Mucosa of stomach (tissue), 1 donor: ENCODE measurements at regions not wholly inside any gene's neighbourhood (a gene's known extent, or its start where the extent isn't known, plus 50 kb on each side); places are given as distances from the start of the nearest gene placed in this dataset.

Source experiments
- H3K27me3 ChIP-seq: one replicate; pipeline ENCODE4 v1.7.0; 2013; ENCODE audit warnings: mild to moderate bottlenecking, low read length; ENCODE audit not compliant: control insufficient read depth, insufficient read depth
- H3K36me3 ChIP-seq: one replicate; pipeline ENCODE4 v1.7.0; 2013; ENCODE audit warnings: low read length; ENCODE audit not compliant: control insufficient read depth, insufficient read depth
- H3K4me1 ChIP-seq: one replicate; pipeline ENCODE4 v1.7.0; 2013; ENCODE audit warnings: mild to moderate bottlenecking, low read length; ENCODE audit not compliant: control insufficient read depth, insufficient read depth
- H3K4me3 ChIP-seq: one replicate; pipeline ENCODE4 v1.7.0; 2013; ENCODE audit warnings: low read length
- H3K9ac ChIP-seq: one replicate; pipeline ENCODE4 v1.7.0; 2013; ENCODE audit warnings: mild to moderate bottlenecking, low read length, moderate library complexity
- H3K9me3 ChIP-seq: one replicate; pipeline ENCODE4 v1.7.0; 2013; ENCODE audit warnings: mild to moderate bottlenecking, low read length, moderate library complexity; ENCODE audit not compliant: control insufficient read depth
- donor health status: Pancreatic carcinoma.

- Histone ChIP-seq H3K4me1 (peaks cover 4% of the 10 kb centered on the region), H3K9ac (no peak overlapping the region), H3K36me3 (no peaks in the 10 kb centered on the region), H3K4me3 (no peak overlapping the region), H3K27me3 (no peaks in the 10 kb centered on the region), H3K9me3 (no peaks in the 10 kb centered on the region)
Measured at GRCh38 chr3:43203022-43203421, 83.3 kb upstream of the SNRK start.

DNA sequence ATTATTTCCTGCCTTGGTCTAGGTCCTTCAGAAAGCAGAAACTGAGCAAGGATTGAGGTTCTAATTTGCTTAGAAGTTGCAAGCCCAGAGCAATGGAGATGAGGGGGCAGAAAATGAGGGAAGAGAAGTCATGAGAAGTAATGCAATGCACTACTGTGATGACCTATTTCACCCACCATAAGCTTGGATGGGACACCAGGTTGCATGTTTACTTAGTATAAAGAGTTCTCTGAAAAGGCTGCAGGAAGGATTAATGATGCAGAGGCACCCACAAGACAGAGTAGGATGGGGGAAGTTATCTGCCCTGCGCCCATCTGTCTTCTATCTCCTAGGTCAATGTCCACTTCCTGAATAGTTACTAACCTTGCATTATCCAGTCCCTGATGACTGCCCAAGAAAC is 84.8 kb upstream of the SNRK start:
- peaks cover 4% of the 10 kb centered on the region for H3K4me1 ChIP-seq
- no peaks in the 10 kb centered on the region for H3K36me3 ChIP-seq
- H3K9me3 ChIP-seq = no peaks in the 10 kb centered on the region
- H3K9ac ChIP-seq = no peak overlapping the region
- no peaks in the 10 kb centered on the region for H3K27me3 ChIP-seq
- no peak overlapping the region for H3K4me3 ChIP-seq

GRCh38 chr3:43199645-43200306 is 86.6 kb upstream of the SNRK start:
- Histone ChIP-seq H3K4me1 (peaks cover 7% of the 10 kb centered on the region), H3K4me3 (no peak overlapping the region), H3K9ac (no peak overlapping the region), H3K36me3 (no peaks in the 10 kb centered on the region), H3K9me3 (no peaks in the 10 kb centered on the region), H3K27me3 (no peaks in the 10 kb centered on the region)

- Histone ChIP-seq H3K9ac (no peak overlapping the region), H3K9me3 (no peaks in the 10 kb centered on the region), H3K36me3 (no peaks in the 10 kb centered on the region), H3K27me3 (no peaks in the 10 kb centered on the region), H3K4me3 (no peak overlapping the region), H3K4me1 (peaks cover 15% of the 10 kb centered on the region)
Measured at GRCh38 chr3:43198791-43199644, 87.3 kb upstream of the SNRK start.

- Histone ChIP-seq H3K9me3 (no peaks in the 10 kb centered on the region), H3K36me3 (no peaks in the 10 kb centered on the region), H3K27me3 (no peaks in the 10 kb centered on the region), H3K9ac (no peak overlapping the region), H3K4me1 (peaks cover 17% of the 10 kb centered on the region), H3K4me3 (no peak overlapping the region)
Measured at GRCh38 chr3:43198301-43198700, 88.0 kb upstream of the SNRK start.

DNA sequence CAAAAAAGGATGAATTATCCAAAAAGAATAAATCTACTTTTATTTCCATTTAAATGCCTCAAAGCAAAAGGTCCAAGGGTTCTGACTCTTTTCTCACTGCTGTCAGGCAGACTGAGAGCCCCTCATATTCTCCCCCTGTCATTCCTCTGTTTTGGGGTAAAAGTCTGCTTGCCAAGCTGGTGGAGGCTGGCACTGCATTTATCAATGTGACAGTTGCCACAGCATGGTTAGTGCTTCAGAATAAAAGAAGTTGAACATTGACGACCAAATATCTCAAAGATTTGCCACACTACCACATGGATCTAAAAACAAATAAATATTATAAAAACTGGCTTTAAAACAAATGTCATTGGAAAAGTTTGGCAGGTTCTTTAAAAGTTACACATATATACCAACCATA is 89.2 kb upstream of the SNRK start:
- H3K9ac ChIP-seq = no peak overlapping the region
- H3K4me3 ChIP-seq = no peak overlapping the region
- H3K4me1 ChIP-seq = peaks cover 17% of the 10 kb centered on the region
- no peaks in the 10 kb centered on the region for H3K27me3 ChIP-seq
- H3K36me3 ChIP-seq = no peaks in the 10 kb centered on the region
- no peaks in the 10 kb centered on the region for H3K9me3 ChIP-seq

GRCh38 chr3:43196721-43197120 is 89.6 kb upstream of the SNRK start:
- Histone ChIP-seq H3K4me1 (peaks cover 17% of the 10 kb centered on the region), H3K9ac (no peak overlapping the region), H3K27me3 (no peaks in the 10 kb centered on the region), H3K9me3 (no peaks in the 10 kb centered on the region), H3K4me3 (no peak overlapping the region), H3K36me3 (no peaks in the 10 kb centered on the region)

DNA sequence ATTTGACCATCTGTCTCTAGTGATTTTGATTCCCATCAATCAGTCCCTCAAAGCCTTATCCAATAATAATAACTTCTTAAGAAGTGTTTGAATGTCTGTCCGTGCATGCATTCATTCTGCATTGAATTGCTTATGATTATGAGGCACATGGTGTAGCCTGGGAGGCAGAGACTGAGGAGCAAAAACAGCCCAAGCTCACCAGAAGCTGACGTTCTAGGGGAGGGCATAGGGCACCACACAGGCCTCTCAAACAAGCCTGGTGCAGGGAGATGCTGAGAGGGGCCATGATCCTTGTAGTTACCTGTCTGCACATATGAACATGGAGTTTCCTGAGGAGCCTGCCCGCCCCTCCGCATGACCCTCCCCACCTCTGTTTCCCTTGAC is 89.2 kb upstream of the POMGNT2 start:
- Histone ChIP-seq H3K27me3 (no peaks in the 10 kb centered on the region), H3K36me3 (no peaks in the 10 kb centered on the region), H3K9ac (no peak overlapping the region), H3K4me3 (no peak overlapping the region), H3K4me1 (peaks cover 13% of the 10 kb centered on the region), H3K9me3 (no peaks in the 10 kb centered on the region)

- H3K4me3 ChIP-seq = no peak overlapping the region
- no peak overlapping the region for H3K9ac ChIP-seq
- H3K36me3 ChIP-seq = no peaks in the 10 kb centered on the region
- H3K27me3 ChIP-seq = no peaks in the 10 kb centered on the region
- H3K9me3 ChIP-seq = no peaks in the 10 kb centered on the region
- peaks cover 13% of the 10 kb centered on the region for H3K4me1 ChIP-seq
Measured at GRCh38 chr3:43194490-43195114, 88.7 kb upstream of the POMGNT2 start.

DNA sequence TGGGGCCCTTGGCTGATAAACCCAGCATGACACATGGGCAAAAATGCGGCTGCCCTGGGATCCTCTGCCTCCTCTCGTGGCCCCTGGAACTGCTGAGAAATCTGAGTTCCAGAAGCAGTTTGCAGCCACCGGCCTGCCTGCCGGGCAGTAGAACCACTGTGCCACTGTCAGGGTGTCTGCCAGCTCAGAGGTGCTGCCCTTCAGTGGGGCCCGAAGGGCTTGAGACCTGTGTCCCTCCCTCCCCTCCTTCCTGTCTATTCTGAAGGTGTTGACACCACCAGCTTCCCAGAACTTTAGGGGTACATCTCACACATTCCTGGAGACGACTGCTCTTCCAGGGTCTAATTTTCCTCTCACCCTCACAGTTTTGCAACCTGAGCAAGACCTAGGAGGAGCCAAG is 88.2 kb upstream of the POMGNT2 start:
- peaks cover 13% of the 10 kb centered on the region for H3K4me1 ChIP-seq
- no peak overlapping the region for H3K9ac ChIP-seq
- no peaks in the 10 kb centered on the region for H3K27me3 ChIP-seq
- H3K9me3 ChIP-seq = no peaks in the 10 kb centered on the region
- no peaks in the 10 kb centered on the region for H3K36me3 ChIP-seq
- H3K4me3 ChIP-seq = no peak overlapping the region

DNA sequence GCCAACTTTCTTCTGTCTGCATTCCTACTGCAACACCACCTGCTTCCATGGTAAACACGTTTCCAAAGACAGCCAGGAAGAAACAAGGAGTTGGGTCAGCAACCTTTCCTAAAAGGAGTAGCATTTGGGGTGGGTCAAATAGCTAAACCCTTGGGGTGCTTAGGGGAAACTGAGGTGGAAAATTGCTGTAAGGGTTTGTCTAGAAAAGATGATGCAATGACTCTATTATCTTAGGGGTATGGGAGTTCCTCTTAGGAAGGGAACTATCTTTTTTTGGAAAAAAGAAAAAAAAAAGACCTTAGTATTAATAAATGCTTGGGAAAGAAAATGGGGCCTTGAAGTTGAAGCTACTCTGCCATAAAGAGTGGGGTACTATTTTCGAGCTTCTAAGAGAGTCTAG is 86.1 kb upstream of the POMGNT2 start:
- no peak overlapping the region for H3K4me3 ChIP-seq
- no peaks in the 10 kb centered on the region for H3K36me3 ChIP-seq
- H3K27me3 ChIP-seq = no peaks in the 10 kb centered on the region
- H3K9me3 ChIP-seq = no peaks in the 10 kb centered on the region
- H3K4me1 ChIP-seq = peaks cover 13% of the 10 kb centered on the region
- H3K9ac ChIP-seq = no peak overlapping the region

DNA sequence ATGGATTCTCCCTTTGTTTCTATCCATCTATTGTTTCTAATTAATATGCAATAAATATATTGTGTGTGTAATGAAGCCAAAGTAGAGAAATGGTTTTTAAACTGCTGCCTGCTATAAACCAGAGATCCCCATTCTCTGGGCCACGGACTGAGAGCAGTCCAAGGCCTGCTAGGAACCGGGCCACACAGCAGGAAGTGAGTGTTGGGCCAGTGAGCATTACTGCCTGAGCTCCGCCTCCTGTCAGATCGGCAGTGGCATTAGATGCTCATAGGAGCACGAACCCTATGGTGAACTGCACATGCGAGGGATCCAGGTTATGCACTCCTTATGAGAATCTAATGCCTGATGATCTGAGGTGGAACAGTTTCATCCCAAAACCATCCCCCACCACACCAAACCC is 85.2 kb upstream of the POMGNT2 start:
- H3K4me1 ChIP-seq = peaks cover 13% of the 10 kb centered on the region
- H3K36me3 ChIP-seq = no peaks in the 10 kb centered on the region
- no peaks in the 10 kb centered on the region for H3K27me3 ChIP-seq
- H3K4me3 ChIP-seq = no peak overlapping the region
- no peak overlapping the region for H3K9ac ChIP-seq
- H3K9me3 ChIP-seq = no peaks in the 10 kb centered on the region
